Left renal cortex interstitium (tissue), 4 donors: ENCODE measurements at regions not wholly inside any gene's neighbourhood (a gene's known extent, or its start where the extent isn't known, plus 50 kb on each side); places are given as distances from the start of the nearest gene placed in this dataset.

Source experiments
- DNase-seq, 4 donors: peaks; one replicate each; pipeline ENCODE4 v3.0.0-alpha.2; 2013; ENCODE audit warnings: low read depth in 4 of 4, low spot score in 2 of 4, missing footprints in 1 of 4

DNA sequence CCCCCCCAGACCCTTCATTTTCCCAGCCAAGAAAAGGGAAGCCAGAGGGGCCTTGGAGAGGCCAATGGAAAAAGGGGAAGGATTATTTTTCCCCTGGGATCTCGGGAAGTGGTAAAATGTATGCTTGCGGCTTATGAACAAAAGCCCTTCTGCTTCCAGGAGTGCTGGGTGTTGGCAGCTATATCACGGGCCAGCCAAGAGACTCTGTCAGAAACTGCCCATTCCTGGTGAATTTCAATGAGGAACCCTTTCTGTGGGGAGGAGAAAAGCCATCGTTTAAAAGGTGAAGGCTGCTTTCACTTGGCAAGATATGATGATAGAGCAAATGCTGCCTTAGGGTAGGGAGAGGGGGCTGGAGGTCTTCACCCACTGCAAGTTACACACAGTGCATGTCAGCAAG lies 69.7 kb upstream of the ZC3H12A start:
- DNase-seq = no peak

GRCh38 chr1:37410105-37410504 lies 64.3 kb upstream of the ZC3H12A start:
- DNase-seq = no peak

GRCh38 chr1:37410815-37411214 lies 63.6 kb upstream of the ZC3H12A start:
- peak in 3 of 4 donors; percentile 18 to 55 (median 30) for DNase-seq

GRCh38 chr1:37415611-37416244 lies 58.7 kb upstream of the ZC3H12A start:
- no peak for DNase-seq

DNA sequence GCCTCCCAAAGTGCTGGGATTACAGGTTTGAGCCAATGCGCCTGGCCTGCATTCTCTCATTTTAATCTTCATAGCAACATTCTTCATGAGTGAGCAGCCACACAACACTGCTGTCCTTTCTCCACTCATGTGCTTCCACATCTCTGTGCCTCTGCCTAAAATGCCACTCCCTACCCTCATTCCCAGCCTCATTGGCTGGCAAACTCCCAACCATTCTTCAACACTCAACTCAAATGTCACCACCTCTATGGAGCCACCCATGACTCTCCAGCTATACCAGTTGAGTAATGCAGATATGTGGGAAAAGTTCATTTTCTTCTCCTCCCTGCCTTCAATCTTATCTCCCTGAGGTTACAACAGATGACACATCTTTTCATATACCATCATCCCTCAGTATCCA lies 53.9 kb upstream of the ZC3H12A start:
- DNase-seq = no peak

DNA sequence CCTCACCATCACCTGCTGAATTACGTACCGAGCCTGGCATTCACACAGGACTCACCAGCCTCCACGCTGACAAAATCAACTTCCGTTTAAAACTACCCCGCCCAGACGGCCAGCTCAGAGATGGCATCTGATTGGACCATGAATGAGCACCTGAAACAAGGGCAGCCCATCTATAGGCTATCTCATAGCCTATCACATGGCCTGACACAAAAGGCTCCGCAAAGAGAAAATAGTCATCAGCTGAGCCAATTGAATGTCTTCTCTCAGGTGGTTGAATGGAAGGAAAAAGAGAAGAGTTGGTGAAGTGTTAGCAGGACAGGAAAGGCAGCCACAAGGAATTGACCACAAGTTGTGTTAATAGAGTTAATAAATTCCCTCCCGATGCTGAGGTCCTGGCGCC lies 50.6 kb upstream of the ZC3H12A start:
- no peak for DNase-seq

GRCh38 chr1:37424523-37424922 lies 49.9 kb upstream of the ZC3H12A start:
- no peak for DNase-seq
